Peyer's patch (tissue), 4 donors: ENCODE measurements at regions not wholly inside any gene's neighbourhood (a gene's known extent, or its start where the extent isn't known, plus 50 kb on each side); places are given as distances from the start of the nearest gene placed in this dataset.

Source experiments
- POLR2A ChIP-seq, 2 donors: fragments of 450-650 bp; IDR thresholded peaks; one replicate each; pipeline ENCODE4 v1.5.1; 2017; ENCODE audit warnings: antibody characterized with exemption in 2 of 2, mild to moderate bottlenecking in 2 of 2, moderate library complexity in 2 of 2
- TF ChIP-seq, protein P1 (sequence below), 6 experiments: fragments of 450-650 bp in 4 of 6; fragments of 200-600 bp in 2 of 6; sonication (generic) in 1 of 6; IDR thresholded peaks; one replicate each; pipeline ENCODE4 v1.5.1; 2017 to 2019; ENCODE audit warnings: antibody characterized with exemption in 6 of 6, mild to moderate bottlenecking in 3 of 6, moderate library complexity in 1 of 6

DNA sequence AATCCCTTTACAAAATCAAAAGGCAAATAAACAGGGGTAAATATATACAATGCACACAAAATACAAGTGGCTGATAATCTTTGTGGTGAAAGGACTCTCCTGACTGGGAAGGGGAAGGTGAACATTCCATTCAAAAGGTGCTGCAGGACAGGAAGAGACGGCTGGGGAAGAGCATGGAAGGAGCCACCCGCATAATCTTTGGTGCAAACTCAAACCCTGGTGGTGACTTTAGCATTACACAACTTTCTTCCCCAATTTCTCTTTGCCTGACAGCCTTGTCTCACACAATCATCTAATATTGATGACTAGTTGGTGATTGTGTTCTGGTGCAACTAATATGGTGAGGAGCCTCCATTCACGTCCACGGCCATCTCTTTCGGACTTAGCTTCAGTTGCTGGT lies 117.0 kb upstream of the EGFR start:
- TF ChIP-seq, protein P1, sequence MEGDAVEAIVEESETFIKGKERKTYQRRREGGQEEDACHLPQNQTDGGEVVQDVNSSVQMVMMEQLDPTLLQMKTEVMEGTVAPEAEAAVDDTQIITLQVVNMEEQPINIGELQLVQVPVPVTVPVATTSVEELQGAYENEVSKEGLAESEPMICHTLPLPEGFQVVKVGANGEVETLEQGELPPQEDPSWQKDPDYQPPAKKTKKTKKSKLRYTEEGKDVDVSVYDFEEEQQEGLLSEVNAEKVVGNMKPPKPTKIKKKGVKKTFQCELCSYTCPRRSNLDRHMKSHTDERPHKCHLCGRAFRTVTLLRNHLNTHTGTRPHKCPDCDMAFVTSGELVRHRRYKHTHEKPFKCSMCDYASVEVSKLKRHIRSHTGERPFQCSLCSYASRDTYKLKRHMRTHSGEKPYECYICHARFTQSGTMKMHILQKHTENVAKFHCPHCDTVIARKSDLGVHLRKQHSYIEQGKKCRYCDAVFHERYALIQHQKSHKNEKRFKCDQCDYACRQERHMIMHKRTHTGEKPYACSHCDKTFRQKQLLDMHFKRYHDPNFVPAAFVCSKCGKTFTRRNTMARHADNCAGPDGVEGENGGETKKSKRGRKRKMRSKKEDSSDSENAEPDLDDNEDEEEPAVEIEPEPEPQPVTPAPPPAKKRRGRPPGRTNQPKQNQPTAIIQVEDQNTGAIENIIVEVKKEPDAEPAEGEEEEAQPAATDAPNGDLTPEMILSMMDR (IDR thresholded peaks at IDR 0.05), result no peak
- TF ChIP-seq POLR2A (IDR thresholded peaks at IDR 0.05), result no peak
